Neutrophil (primary cell): ENCODE measurements at regions not wholly inside any gene's neighbourhood (a gene's known extent, or its start where the extent isn't known, plus 50 kb on each side); places are given as distances from the start of the nearest gene placed in this dataset.
"Not testable (repeated sequence)": the region's sequence is repeated elsewhere in the genome, so short reads cannot be mapped to it uniquely, and the experiment has no call there.

Source experiments
- H3K27ac ChIP-seq: fragments of 200-600 bp; sonication (generic); 2 replicates; pipeline ENCODE4 v1.5.1; 2016; ENCODE audit warnings: mild to moderate bottlenecking, moderate library complexity
- H3K27me3 ChIP-seq: fragments of 200-600 bp; sonication (generic); 2 replicates; pipeline ENCODE4 v1.6.0; 2016; ENCODE audit warnings: mild to moderate bottlenecking
- H3K36me3 ChIP-seq: fragments of 200-600 bp; sonication (generic); 2 replicates; pipeline ENCODE4 v1.5.1; 2017
- H3K4me1 ChIP-seq, 2 experiments: fragments of 200-600 bp in 1 of 2; sonication (generic) in 1 of 2; 1 replicate in 1 of 2; 2 replicates in 1 of 2; pipeline versions ENCODE4 v1.5.1 to v1.6.1; 2013 to 2016; ENCODE audit warnings: low read depth in 1 of 2, low read length in 1 of 2, mild to moderate bottlenecking in 1 of 2, moderate library complexity in 1 of 2; ENCODE audit not compliant: control insufficient read depth in 1 of 2, insufficient read depth in 1 of 2
- H3K4me3 ChIP-seq, 2 experiments: fragments of 200-600 bp in 1 of 2; sonication (generic) in 1 of 2; 1 replicate in 1 of 2; 2 replicates in 1 of 2; pipeline ENCODE4 v1.5.1; 2013 to 2016; ENCODE audit warnings: low read depth in 1 of 2, low read length in 1 of 2, mild to moderate bottlenecking in 1 of 2, moderate library complexity in 1 of 2
- H3K9me3 ChIP-seq: fragments of 200-600 bp; sonication (generic); 2 replicates; pipeline ENCODE4 v1.5.1; 2016
- CTCF ChIP-seq: fragments of 200-600 bp; sonication (generic); IDR thresholded peaks from 2 replicates; pipeline ENCODE4 v1.5.1; 2016; ENCODE audit warnings: antibody characterized with exemption

DNA sequence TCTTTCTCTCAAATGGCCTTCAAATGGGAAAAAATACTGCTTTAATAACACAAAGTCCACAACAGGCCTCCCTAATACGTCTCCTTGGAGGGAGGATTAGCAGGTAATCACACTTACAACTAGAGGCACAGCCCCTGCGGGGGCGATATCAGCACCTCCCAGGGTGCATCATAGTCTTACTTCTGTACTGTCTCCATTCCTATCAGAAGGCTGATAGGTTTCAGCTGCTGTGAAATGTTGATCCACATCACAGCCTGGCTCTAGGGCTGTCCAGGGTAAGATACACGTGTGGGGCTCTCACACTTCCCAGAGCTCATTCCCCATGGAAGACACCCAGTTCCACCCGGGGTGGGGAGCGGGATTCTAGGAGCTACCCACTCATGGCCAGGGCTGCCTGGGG is 139.1 kb upstream of the SFSWAP start:
- Histone ChIP-seq H3K27me3 (no peaks in the 10 kb centered on the region), H3K9me3 (no peaks in the 10 kb centered on the region), H3K36me3 (no peaks in the 10 kb centered on the region), H3K4me3 (no peak overlapping the region), H3K27ac (no peak overlapping the region), H3K4me1 (no peaks in the 10 kb centered on the region)
- TF ChIP-seq CTCF, result no peak

- no peaks in the 10 kb centered on the region for H3K9me3 ChIP-seq
- no peak for TF ChIP-seq CTCF
- no peaks in the 10 kb centered on the region for H3K27me3 ChIP-seq
- H3K27ac ChIP-seq, result no peak overlapping the region
- H3K36me3 ChIP-seq, result no peaks in the 10 kb centered on the region
- H3K4me1 ChIP-seq, result no peaks in the 10 kb centered on the region
- H3K4me3 ChIP-seq, result no peak overlapping the region
These were observed 138.3 kb upstream of the SFSWAP start for GRCh38 chr12:131572626-131573025.

DNA sequence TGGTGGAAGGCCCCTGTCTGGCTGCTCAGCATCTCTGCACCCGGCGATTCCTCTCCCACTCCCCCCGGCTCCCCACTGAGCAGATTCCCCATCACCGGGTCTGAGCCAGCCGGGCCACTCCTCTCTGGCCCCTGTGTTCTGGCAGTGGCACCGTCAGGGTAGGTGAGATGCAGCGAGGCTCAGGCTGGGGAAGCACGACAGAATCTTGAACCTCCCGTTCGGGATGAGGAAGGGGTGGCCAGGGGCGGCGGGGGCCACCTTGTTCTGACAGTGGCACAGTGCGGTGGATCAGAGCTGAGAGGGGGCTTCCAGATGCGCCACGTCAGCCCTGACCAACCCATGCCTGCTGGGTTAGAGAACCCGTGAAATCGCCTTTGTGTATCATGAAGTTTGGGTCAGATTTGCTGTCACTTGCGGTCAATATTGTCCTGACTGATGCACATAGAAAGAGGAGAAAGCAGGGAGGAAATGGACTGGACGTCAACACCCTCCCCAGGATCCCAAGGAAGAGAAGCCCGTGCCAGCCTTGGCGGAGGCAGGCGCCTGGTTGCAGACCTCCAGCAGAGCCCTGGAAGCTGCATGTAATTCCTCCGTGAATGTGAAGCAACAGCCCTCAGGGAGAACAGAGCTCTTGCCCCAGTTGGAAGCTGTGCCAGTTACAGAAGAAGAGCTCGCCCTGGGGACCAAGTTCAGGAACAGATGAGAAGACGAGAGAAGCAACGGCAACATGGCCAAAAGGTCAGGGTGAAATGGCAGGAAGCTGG is 137.1 kb upstream of the SFSWAP start:
- no peak for TF ChIP-seq CTCF

DNA sequence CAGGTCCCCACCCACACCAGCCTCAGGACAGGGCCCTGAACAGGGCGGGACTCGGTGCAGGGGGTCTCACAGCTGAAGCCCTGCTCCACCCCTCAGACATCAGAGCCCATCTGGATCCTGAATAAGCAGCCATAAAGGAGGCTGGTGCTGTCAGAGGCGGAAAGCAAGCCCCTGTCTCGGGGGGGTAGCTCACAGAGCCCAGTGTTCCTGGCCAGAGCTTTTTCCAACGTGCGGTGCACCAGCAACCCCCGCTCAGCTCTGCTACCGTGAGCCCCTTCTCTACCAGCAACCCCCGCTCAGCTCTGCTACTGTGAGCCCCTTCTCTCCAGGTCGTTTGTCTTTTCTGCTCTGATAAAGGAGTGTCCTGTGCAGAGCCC is 136.5 kb upstream of the SFSWAP start:
- no peak for TF ChIP-seq CTCF

More for the DNA sequence above, 137.1 kb upstream of the SFSWAP start:
- H3K4me1 ChIP-seq, result no peaks in the 10 kb centered on the region
- H3K27me3 ChIP-seq, result no peaks in the 10 kb centered on the region
- no peaks in the 10 kb centered on the region for H3K36me3 ChIP-seq
- H3K27ac ChIP-seq, result no peak overlapping the region
- H3K9me3 ChIP-seq, result no peaks in the 10 kb centered on the region
- H3K4me3 ChIP-seq, result no peak overlapping the region

GRCh38 chr12:131575371-131575770 is 135.5 kb upstream of the SFSWAP start:
- no peak overlapping the region for H3K4me3 ChIP-seq
- H3K4me1 ChIP-seq, result no peaks in the 10 kb centered on the region
- H3K9me3 ChIP-seq, result no peaks in the 10 kb centered on the region
- H3K27me3 ChIP-seq, result no peaks in the 10 kb centered on the region
- no peak for TF ChIP-seq CTCF
- H3K27ac ChIP-seq, result no peak overlapping the region
- no peaks in the 10 kb centered on the region for H3K36me3 ChIP-seq

More for the DNA sequence above, 136.5 kb upstream of the SFSWAP start:
- H3K27me3 ChIP-seq, result no peaks in the 10 kb centered on the region
- H3K27ac ChIP-seq, result no peak overlapping the region
- H3K9me3 ChIP-seq, result no peaks in the 10 kb centered on the region
- H3K36me3 ChIP-seq, result no peaks in the 10 kb centered on the region
- H3K4me3 ChIP-seq, result no peak overlapping the region
- H3K4me1 ChIP-seq, result no peaks in the 10 kb centered on the region

- H3K9me3 ChIP-seq, H3K4me1 ChIP-seq, H3K27ac ChIP-seq, H3K36me3 ChIP-seq, H3K4me3 ChIP-seq, H3K27me3 ChIP-seq: not testable (repeated sequence)
These were observed 134.2 kb upstream of the SFSWAP start for GRCh38 chr12:131576734-131577133.
